ENCODE measurements at regions not wholly inside any gene's neighbourhood (a gene's known extent, or its start where the extent isn't known, plus 50 kb on each side); places are given as distances from the start of the nearest gene placed in this dataset.

- ChIA-PET CTCF (interaction anchor here (1.1 to 1.8 kb wide), 2 partner anchors 51 to 422 kb away, joined by 3 to 4 read pairs; no protein-coding TSS in a partner anchor), POLR2A (interaction anchor here (0.9 to 3.3 kb wide), 9 partner anchors 11 to 375 kb away, joined by 3 to 15 read pairs (median 5); partner anchors contain the start of gene IER5L), RAD21 (ENCODE audit: low non-redundant PET in 1 of 2, low total read pairs in 2 of 2, uncharacterized antibody in 2 of 2, unreplicated experiment in 2 of 2) (interaction anchor here (0.9 to 2.2 kb wide), 3 partner anchors 14 to 44 kb away, joined by 3 to 6 read pairs (median 3); no protein-coding TSS in a partner anchor)
- no TSS peak for BruUV-seq (replicated peaks)
- H3K79me2 ChIP-seq (ENCODE audit: insufficient read depth, low read length): no peaks in the 10 kb centered on the region
- intact Hi-C loops (cut with micrococcal nuclease): no loop called here
- no peak for TF ChIP-seq CBX3 (IDR thresholded peaks at IDR 0.05; ENCODE audit: low read depth)
- TF ChIP-seq MAX (IDR thresholded peaks at IDR 0.05): no peak
- TF ChIP-seq RAD21 (IDR thresholded peaks at IDR 0.05; ENCODE audit: low read depth): no peak
- TF ChIP-seq TCF7L2 (IDR thresholded peaks at IDR 0.05; ENCODE audit: borderline replicate concordance, extremely low read depth, insufficient read depth, insufficient read length): peak; percentile 79
- TF ChIP-seq ZNF274 (IDR thresholded peaks at IDR 0.05; ENCODE audit: low read depth, low read length): no peak
- TF ChIP-seq POLR2AphosphoS5 (IDR thresholded peaks at IDR 0.05; ENCODE audit: low read depth, low read length): no peak
- no peak for TF ChIP-seq POLR2A (IDR thresholded peaks at IDR 0.05; ENCODE audit: borderline replicate concordance, extremely low read depth, insufficient read depth, insufficient read length)
- H3K9me3 ChIP-seq (ENCODE audit: control insufficient read depth in 1 of 2, insufficient read depth in 1 of 2, low read depth in 1 of 2, low read length in 2 of 2): no peaks in the 10 kb centered on the region
- peak overlapping the region; percentile 5; the same call in 1 of the 2 replicates for H3K9ac ChIP-seq (ENCODE audit: low read length)
- DNase-seq (ENCODE audit: low read depth, low spot score) (no peak), ATAC-seq (no peak)
- peaks cover 89 to 100% of the 10 kb centered on the region in 2 experiments for H3K4me1 ChIP-seq (ENCODE audit: control insufficient read depth in 1 of 2, insufficient read depth in 2 of 2, low read length in 2 of 2)
- no peaks in the 10 kb centered on the region for H4K20me1 ChIP-seq (ENCODE audit: insufficient read depth)
- no peaks in the 10 kb centered on the region for H3K36me3 ChIP-seq (ENCODE audit: control insufficient read depth in 1 of 2, insufficient read depth in 2 of 2, low read length in 2 of 2)
- H2AFZ ChIP-seq (ENCODE audit: low read depth, low read length, poor library complexity, severe bottlenecking): no peak overlapping the region
- H3K4me3 ChIP-seq (replicated peaks in 1 of 2; ENCODE audit: low read depth in 1 of 2, low read length in 2 of 2): no peak overlapping the region
- no peaks in the 10 kb centered on the region for H3K27me3 ChIP-seq (ENCODE audit: insufficient read depth, low read length)
- H3K27ac ChIP-seq (ENCODE audit: low read depth, low read length): peak overlapping the region; percentile 97
- no peaks in the 10 kb centered on the region for H3K9me2 ChIP-seq (ENCODE audit: insufficient read depth)
- peak overlapping the region; percentile 84 for H3K4me2 ChIP-seq (ENCODE audit: low read length)
Measured at GRCh38 chr9:129553277-129553676, 67.6 kb downstream of the C9orf50 start.

- 0 out of 2 replicates have a peak overlapping the region, but pooled peaks have one; percentile 5 for H3K9ac ChIP-seq (ENCODE audit: low read length)
- BruUV-seq (replicated peaks): no TSS peak
- H4K20me1 ChIP-seq (ENCODE audit: insufficient read depth): no peaks in the 10 kb centered on the region
- DNase-seq (ENCODE audit: low read depth, low spot score) (no peak), ATAC-seq (no peak)
- peak overlapping the region; percentile 97 for H3K27ac ChIP-seq (ENCODE audit: low read depth, low read length)
- H3K27me3 ChIP-seq (ENCODE audit: insufficient read depth, low read length): no peaks in the 10 kb centered on the region
- no peaks in the 10 kb centered on the region for H3K79me2 ChIP-seq (ENCODE audit: insufficient read depth, low read length)
- no peaks in the 10 kb centered on the region for H3K36me3 ChIP-seq (ENCODE audit: control insufficient read depth in 1 of 2, insufficient read depth in 2 of 2, low read length in 2 of 2)
- intact Hi-C loops (cut with micrococcal nuclease): no loop called here
- ChIA-PET POLR2A (interaction anchor here (1.1 to 3.2 kb wide), 5 partner anchors 15 to 57 kb away, joined by 3 to 13 read pairs (median 3); no protein-coding TSS in a partner anchor), RAD21 (ENCODE audit: low non-redundant PET in 1 of 2, low total read pairs in 2 of 2, uncharacterized antibody in 2 of 2, unreplicated experiment in 2 of 2) (interaction anchor here in 1 of 2 experiments (2.2 kb wide), 1 partner anchor 18 kb away, joined by 6 read pairs; no protein-coding TSS in a partner anchor), CTCF (no interaction called here)
- H3K9me3 ChIP-seq (ENCODE audit: control insufficient read depth in 1 of 2, insufficient read depth in 1 of 2, low read depth in 1 of 2, low read length in 2 of 2): no peaks in the 10 kb centered on the region
- no peak overlapping the region for H2AFZ ChIP-seq (ENCODE audit: low read depth, low read length, poor library complexity, severe bottlenecking)
- peak overlapping the region; percentile 84 for H3K4me2 ChIP-seq (ENCODE audit: low read length)
- H3K4me1 ChIP-seq (ENCODE audit: control insufficient read depth in 1 of 2, insufficient read depth in 2 of 2, low read length in 2 of 2): peaks cover 85 to 95% of the 10 kb centered on the region in 2 experiments
- no peaks in the 10 kb centered on the region for H3K9me2 ChIP-seq (ENCODE audit: insufficient read depth)
- H3K4me3 ChIP-seq (replicated peaks in 1 of 2; ENCODE audit: low read depth in 1 of 2, low read length in 2 of 2): no peak overlapping the region
- TF ChIP-seq CTCF (IDR thresholded peaks at IDR 0.05 in 2 of 3, conservative IDR thresholded peaks at IDR 0.05 in 1 of 3; ENCODE audit: borderline replicate concordance in 1 of 3, insufficient read depth in 1 of 3, low read depth in 2 of 3, low read length in 2 of 3): no peak
- TF ChIP-seq ZFX (IDR thresholded peaks at IDR 0.05): no peak
- no peak for TF ChIP-seq TCF7L2 (IDR thresholded peaks at IDR 0.05; ENCODE audit: borderline replicate concordance, extremely low read depth, insufficient read depth, insufficient read length)
- no peak for TF ChIP-seq REST (IDR thresholded peaks at IDR 0.05; ENCODE audit: low read depth)
- TF ChIP-seq ATF3 (IDR thresholded peaks at IDR 0.05): no peak
- TF ChIP-seq SIN3A (IDR thresholded peaks at IDR 0.05; ENCODE audit: low read depth): no peak
- no peak for TF ChIP-seq EZH2phosphoT487 (IDR thresholded peaks at IDR 0.05; ENCODE audit: borderline replicate concordance)
- no peak for TF ChIP-seq SP1 (IDR thresholded peaks at IDR 0.05; ENCODE audit: low read depth)
- no peak for TF ChIP-seq EGR1 (IDR thresholded peaks at IDR 0.05; ENCODE audit: low read depth)
Measured at GRCh38 chr9:129552064-129552463, 68.8 kb downstream of the C9orf50 start.
